ENCODE measurements at regions not wholly inside any gene's neighbourhood (a gene's known extent, or its start where the extent isn't known, plus 50 kb on each side); places are given as distances from the start of the nearest gene placed in this dataset.
"Not testable (repeated sequence)": the region's sequence is repeated elsewhere in the genome, so short reads cannot be mapped to it uniquely, and the experiment has no call there.

- not testable (repeated sequence) for TF ChIP-seq POLR2AphosphoS5, CTCF (IDR thresholded peaks at IDR 0.05)
These were observed 1193.9 kb downstream of the FAM181B start for GRCh38 chr11:81539806-81540205.

Measured in sigmoid colon (tissue), 4 donors.